Ectodermal cell (in vitro differentiated cells): ENCODE measurements at regions not wholly inside any gene's neighbourhood (a gene's known extent, or its start where the extent isn't known, plus 50 kb on each side); places are given as distances from the start of the nearest gene placed in this dataset.

Source experiments
- H3K27ac ChIP-seq: 2 replicates; pipeline ENCODE4 v1.7.0; 2013; ENCODE audit warnings: mild to moderate bottlenecking, low read depth, low read length; ENCODE audit not compliant: insufficient read depth, poor library complexity, severe bottlenecking
- H3K27me3 ChIP-seq: 2 replicates; pipeline ENCODE4 v1.7.0; 2013; ENCODE audit warnings: mild to moderate bottlenecking, low read length; ENCODE audit not compliant: insufficient read depth, control insufficient read depth, poor library complexity, severe bottlenecking
- H3K36me3 ChIP-seq: one replicate; pipeline ENCODE4 v1.7.0; 2013; ENCODE audit warnings: low read length; ENCODE audit not compliant: control insufficient read depth, insufficient read depth
- H3K4me1 ChIP-seq: one replicate; pipeline ENCODE4 v1.7.0; 2013; ENCODE audit warnings: low read length; ENCODE audit not compliant: control insufficient read depth, insufficient read depth
- H3K4me3 ChIP-seq: 2 replicates; pipeline ENCODE4 v1.7.0; 2013; ENCODE audit warnings: low read depth, low read length, control low read depth; ENCODE audit not compliant: insufficient read depth
- H3K9me3 ChIP-seq: 2 replicates; pipeline ENCODE4 v1.7.0; 2013; ENCODE audit warnings: mild to moderate bottlenecking, low read length, moderate library complexity; ENCODE audit not compliant: control insufficient read depth
- WGBS, 2 experiments: methylation state at CpG; one replicate each; pipeline ENCODE4 v1.1.7; 2013; ENCODE audit warnings: missing lambda C conversion rate in 2 of 2; 5-methylcytosine and 5-hydroxymethylcytosine counted together

- H3K9me3 ChIP-seq, result no peaks in the 10 kb centered on the region
- no peak overlapping the region for H3K4me3 ChIP-seq
- WGBS, 2 experiments, result 98 to 100% methylated on average over 2 of the region's 2 CpGs
- no peak overlapping the region for H3K27ac ChIP-seq
- H3K27me3 ChIP-seq, result no peaks in the 10 kb centered on the region
- no peaks in the 10 kb centered on the region for H3K4me1 ChIP-seq
- no peaks in the 10 kb centered on the region for H3K36me3 ChIP-seq
Observed at GRCh38 chr16:64866021-64866420, 255.8 kb downstream of the CDH11 start.

DNA sequence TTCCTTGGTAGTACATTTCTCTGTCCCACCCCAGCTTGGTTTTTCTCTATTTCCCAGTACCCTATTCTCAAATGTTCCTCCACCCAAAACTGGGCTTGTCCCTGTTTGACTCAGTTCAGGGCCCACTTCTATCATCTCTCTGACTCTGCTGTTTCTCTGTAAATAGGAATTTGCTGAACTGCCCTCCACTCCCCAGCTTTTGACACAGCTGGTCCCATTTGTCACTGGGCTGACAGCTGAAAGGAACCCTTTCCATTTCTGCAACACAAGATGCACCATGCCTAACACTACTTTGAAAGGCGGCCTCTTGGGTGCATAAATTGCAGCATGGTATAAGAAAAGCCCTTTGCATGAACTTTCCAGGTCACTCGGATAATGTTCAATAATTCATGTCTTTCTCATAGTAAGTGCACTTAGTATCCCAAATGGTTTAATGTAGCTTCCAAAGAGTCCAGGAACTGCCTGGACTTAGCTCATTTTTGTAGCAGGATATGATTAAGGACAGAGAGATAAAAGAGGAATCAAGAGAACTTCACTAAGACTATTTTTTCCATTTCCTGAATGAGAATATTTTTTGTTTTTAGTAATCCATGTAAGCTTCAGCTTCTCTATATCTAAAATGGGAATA, 256.7 kb downstream of the CDH11 start:
- Histone ChIP-seq H3K4me3 (no peak overlapping the region), H3K27me3 (no peaks in the 10 kb centered on the region), H3K36me3 (no peaks in the 10 kb centered on the region), H3K9me3 (no peaks in the 10 kb centered on the region), H3K4me1 (no peaks in the 10 kb centered on the region), H3K27ac (no peak overlapping the region)
- WGBS, 2 experiments, result 79 to 84% methylated on average over 2 of the region's 2 CpGs

- H3K4me3 ChIP-seq, result no peak overlapping the region
- no peaks in the 10 kb centered on the region for H3K4me1 ChIP-seq
- no peak overlapping the region for H3K27ac ChIP-seq
- no peaks in the 10 kb centered on the region for H3K27me3 ChIP-seq
- no peaks in the 10 kb centered on the region for H3K36me3 ChIP-seq
- H3K9me3 ChIP-seq, result no peaks in the 10 kb centered on the region
- 72 to 74% methylated on average over 5 of the region's 5 CpGs for whole genome bisulfite sequencing, 2 experiments
Observed at GRCh38 chr16:64864232-64864809, 257.5 kb downstream of the CDH11 start.

GRCh38 chr16:64858076-64858475, 263.8 kb downstream of the CDH11 start:
- no peaks in the 10 kb centered on the region for H3K4me1 ChIP-seq
- WGBS, 2 experiments, result 86 to 100% methylated on average over 1 of the region's 1 CpG
- H3K9me3 ChIP-seq, result no peaks in the 10 kb centered on the region
- no peak overlapping the region for H3K27ac ChIP-seq
- no peaks in the 10 kb centered on the region for H3K36me3 ChIP-seq
- H3K27me3 ChIP-seq, result no peaks in the 10 kb centered on the region
- H3K4me3 ChIP-seq, result no peak overlapping the region

GRCh38 chr16:64857411-64857810, 264.5 kb downstream of the CDH11 start:
- Histone ChIP-seq H3K4me1 (no peaks in the 10 kb centered on the region), H3K4me3 (no peak overlapping the region), H3K9me3 (no peaks in the 10 kb centered on the region), H3K27ac (no peak overlapping the region), H3K27me3 (no peaks in the 10 kb centered on the region), H3K36me3 (no peaks in the 10 kb centered on the region)
- 85 to 86% methylated on average over 2 of the region's 2 CpGs for WGBS, 2 experiments

DNA sequence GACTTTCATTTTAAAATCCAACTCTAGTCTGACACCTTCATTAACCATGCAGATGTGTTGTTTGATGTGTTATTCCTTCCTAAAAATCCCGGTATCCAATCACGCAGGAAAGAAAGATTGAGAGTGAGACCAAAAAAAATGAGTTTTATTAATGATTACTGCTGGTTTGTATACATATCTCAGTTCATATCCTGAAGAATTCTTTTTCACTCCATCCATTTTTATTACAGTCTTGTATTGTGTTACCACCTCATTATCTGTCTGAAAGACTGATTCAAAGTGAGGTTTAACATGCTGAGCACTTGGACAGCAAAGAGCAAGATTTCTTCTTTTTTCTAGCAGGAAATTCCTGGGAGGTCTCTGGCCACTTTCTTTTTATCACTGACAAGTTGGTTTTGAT, 268.3 kb downstream of the CDH11 start:
- Histone ChIP-seq H3K9me3 (no peaks in the 10 kb centered on the region), H3K4me3 (no peak overlapping the region), H3K4me1 (no peaks in the 10 kb centered on the region), H3K36me3 (no peaks in the 10 kb centered on the region), H3K27me3 (no peaks in the 10 kb centered on the region), H3K27ac (no peak overlapping the region)
- WGBS, 2 experiments, result 95% methylated on average over 2 of the region's 2 CpGs; no CpG with 5 or more reads in 1 of the 2 experiments

GRCh38 chr16:64846966-64847365, 274.9 kb downstream of the CDH11 start:
- Histone ChIP-seq H3K4me1 (no peaks in the 10 kb centered on the region), H3K27ac (no peak overlapping the region), H3K27me3 (no peaks in the 10 kb centered on the region), H3K9me3 (no peaks in the 10 kb centered on the region), H3K36me3 (no peaks in the 10 kb centered on the region), H3K4me3 (no peak overlapping the region)
- 88 to 96% methylated on average over 3 of the region's 3 CpGs for WGBS, 2 experiments

GRCh38 chr16:64845071-64845470, 276.8 kb downstream of the CDH11 start:
- WGBS, 2 experiments, result 83 to 93% methylated on average over 1 of the region's 2 CpGs

DNA sequence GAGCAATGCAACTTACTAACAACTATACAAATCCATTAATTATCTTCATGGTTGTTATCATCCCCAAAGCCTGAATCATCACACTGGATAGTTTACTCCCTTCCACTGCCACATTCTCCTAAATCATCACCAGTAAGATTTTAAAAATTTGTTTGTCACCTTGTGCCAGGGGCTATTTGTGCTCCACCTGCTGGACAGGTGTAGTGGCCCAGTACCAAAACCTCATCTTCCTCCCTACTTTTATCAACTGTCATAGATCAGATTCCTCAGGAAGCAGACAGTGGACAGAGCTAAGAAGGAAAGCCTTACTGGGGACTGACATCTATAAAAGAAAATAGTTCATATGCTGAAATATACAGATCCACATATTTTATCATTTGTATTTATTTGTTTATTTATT, 280.4 kb downstream of the CDH11 start:
- Histone ChIP-seq H3K27ac (no peak overlapping the region), H3K27me3 (no peaks in the 10 kb centered on the region), H3K9me3 (no peaks in the 10 kb centered on the region), H3K36me3 (no peaks in the 10 kb centered on the region), H3K4me3 (no peak overlapping the region), H3K4me1 (no peaks in the 10 kb centered on the region)

More at GRCh38 chr16:64845071-64845470, 276.8 kb downstream of the CDH11 start:
- Histone ChIP-seq H3K9me3 (no peaks in the 10 kb centered on the region), H3K36me3 (no peaks in the 10 kb centered on the region), H3K27ac (no peak overlapping the region), H3K27me3 (no peaks in the 10 kb centered on the region), H3K4me1 (no peaks in the 10 kb centered on the region), H3K4me3 (no peak overlapping the region)

DNA sequence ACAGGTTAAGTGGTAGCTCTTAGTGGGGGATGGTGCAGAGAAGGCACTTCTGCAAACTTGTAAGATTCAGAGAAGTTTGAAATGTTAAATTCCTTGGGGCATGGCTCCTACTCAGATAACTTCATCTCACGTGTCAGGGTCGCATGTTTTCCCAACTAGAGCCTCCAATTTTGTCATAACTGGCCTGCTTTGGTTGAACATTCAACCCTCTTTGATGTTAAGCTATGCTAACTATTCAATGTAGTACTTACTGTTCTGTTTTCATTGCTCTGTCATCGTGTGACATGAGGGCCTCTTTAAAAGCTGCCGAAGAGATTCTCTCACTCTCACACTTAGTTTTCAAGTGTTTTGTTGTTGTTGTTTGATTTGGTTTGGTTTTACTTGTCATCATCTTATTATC, 280.8 kb downstream of the CDH11 start:
- no peaks in the 10 kb centered on the region for H3K9me3 ChIP-seq
- H3K27ac ChIP-seq, result no peak overlapping the region
- H3K4me1 ChIP-seq, result no peaks in the 10 kb centered on the region
- no peaks in the 10 kb centered on the region for H3K36me3 ChIP-seq
- no peak overlapping the region for H3K4me3 ChIP-seq
- H3K27me3 ChIP-seq, result no peaks in the 10 kb centered on the region
- 84 to 85% methylated on average over 2 to 4 of the region's 4 CpGs for WGBS, 2 experiments
